ENCODE measurements at regions not wholly inside any gene's neighbourhood (a gene's known extent, or its start where the extent isn't known, plus 50 kb on each side); places are given as distances from the start of the nearest gene placed in this dataset.
"Not testable (repeated sequence)": the region's sequence is repeated elsewhere in the genome, so short reads cannot be mapped to it uniquely, and the experiment has no call there.

GRCh38 chr5:116858705-116859333, 284.2 kb upstream of the SEMA6A start:
- TF ChIP-seq POLR2A (IDR thresholded peaks at IDR 0.05; ENCODE audit: low read length) = no peak
- no peak for TF ChIP-seq GATA1 (IDR thresholded peaks at IDR 0.05; ENCODE audit: low read depth, low read length)
- no peak for DNase-seq

GRCh38 chr5:116858020-116858419, 283.4 kb upstream of the SEMA6A start:
- DNase-seq = not testable (repeated sequence)

GRCh38 chr5:116856271-116856670, 281.6 kb upstream of the SEMA6A start:
- no peak for TF ChIP-seq GATA1 (IDR thresholded peaks at IDR 0.05; ENCODE audit: low read depth, low read length)
- TF ChIP-seq POLR2A (IDR thresholded peaks at IDR 0.05; ENCODE audit: low read length) = no peak
- DNase-seq = no peak

GRCh38 chr5:116853992-116854391, 279.4 kb upstream of the SEMA6A start:
- TF ChIP-seq POLR2A (IDR thresholded peaks at IDR 0.05; ENCODE audit: low read length) = no peak

GRCh38 chr5:116848954-116849581, 274.4 kb upstream of the SEMA6A start:
- TF ChIP-seq POLR2A (IDR thresholded peaks at IDR 0.05; ENCODE audit: low read length) (no peak), GATA1 (IDR thresholded peaks at IDR 0.05; ENCODE audit: low read depth, low read length) (no peak)
- DNase-seq = no peak

More at GRCh38 chr5:116853992-116854391, 279.4 kb upstream of the SEMA6A start:
- no peak for DNase-seq

- DNase-seq = no peak
- TF ChIP-seq POLR2A (IDR thresholded peaks at IDR 0.05; ENCODE audit: low read length) (no peak), GATA1 (IDR thresholded peaks at IDR 0.05; ENCODE audit: low read depth, low read length) (no peak)
These were observed 273.3 kb upstream of the SEMA6A start for GRCh38 chr5:116847960-116848359.

- no peak for DNase-seq
- TF ChIP-seq GATA1 (IDR thresholded peaks at IDR 0.05; ENCODE audit: low read depth, low read length) (no peak), POLR2A (IDR thresholded peaks at IDR 0.05; ENCODE audit: low read length) (no peak)
These were observed 269.4 kb upstream of the SEMA6A start for GRCh38 chr5:116844015-116844414.

- TF ChIP-seq POLR2A (IDR thresholded peaks at IDR 0.05; ENCODE audit: low read length) (no peak), GATA1 (IDR thresholded peaks at IDR 0.05; ENCODE audit: low read depth, low read length) (no peak)
- DNase-seq = no peak
These were observed 267.9 kb upstream of the SEMA6A start for GRCh38 chr5:116842514-116842961.

GRCh38 chr5:116841734-116842133, 267.1 kb upstream of the SEMA6A start:
- TF ChIP-seq GATA1 (IDR thresholded peaks at IDR 0.05; ENCODE audit: low read depth, low read length) (no peak), POLR2A (IDR thresholded peaks at IDR 0.05; ENCODE audit: low read length) (no peak)

GRCh38 chr5:116838011-116838536, 263.5 kb upstream of the SEMA6A start:
- TF ChIP-seq GATA1 (IDR thresholded peaks at IDR 0.05; ENCODE audit: low read depth, low read length) (no peak), POLR2A (IDR thresholded peaks at IDR 0.05; ENCODE audit: low read length) (no peak)
- DNase-seq = no peak

More at GRCh38 chr5:116841734-116842133, 267.1 kb upstream of the SEMA6A start:
- no peak for DNase-seq

GRCh38 chr5:116834796-116835515, 260.3 kb upstream of the SEMA6A start:
- TF ChIP-seq POLR2A (IDR thresholded peaks at IDR 0.05; ENCODE audit: low read length) (no peak), GATA1 (IDR thresholded peaks at IDR 0.05; ENCODE audit: low read depth, low read length) (no peak)
- no peak for DNase-seq

- TF ChIP-seq POLR2A (IDR thresholded peaks at IDR 0.05; ENCODE audit: low read length) (no peak), GATA1 (IDR thresholded peaks at IDR 0.05; ENCODE audit: low read depth, low read length) (no peak)
- no peak for DNase-seq
These were observed 255.5 kb upstream of the SEMA6A start for GRCh38 chr5:116830079-116830478.

- no peak for DNase-seq
- TF ChIP-seq GATA1 (IDR thresholded peaks at IDR 0.05; ENCODE audit: low read depth, low read length) (no peak), POLR2A (IDR thresholded peaks at IDR 0.05; ENCODE audit: low read length) (no peak)
These were observed 252.5 kb upstream of the SEMA6A start for GRCh38 chr5:116827078-116827477.

GRCh38 chr5:116825486-116825885, 250.9 kb upstream of the SEMA6A start:
- DNase-seq = no peak
- TF ChIP-seq POLR2A (IDR thresholded peaks at IDR 0.05; ENCODE audit: low read length) = no peak
- no peak for TF ChIP-seq GATA1 (IDR thresholded peaks at IDR 0.05; ENCODE audit: low read depth, low read length)
